GM18507 (cell line): ENCODE measurements at regions not wholly inside any gene's neighbourhood (a gene's known extent, or its start where the extent isn't known, plus 50 kb on each side); places are given as distances from the start of the nearest gene placed in this dataset.

Experiments used
- DNase-seq: peaks from one replicate; pipeline ENCODE4 v3.0.0; 2011; ENCODE audit warnings: low read depth; ENCODE audit not compliant: insufficient read length; ENCODE audit errors: extremely low spot score
- FAIRE-seq: peaks from 2 replicates; lab custom pipeline; 2011; peaks lifted over from hg19 to GRCh38; lab: Jason Lieb, UNC

GRCh38 chr2:216553482-216554240 is 55.0 kb downstream of the RPL37A start:
- DNase-seq (no peak), FAIRE-seq (no peak)

GRCh38 chr2:216554286-216554685 is 55.6 kb downstream of the RPL37A start:
- FAIRE-seq: peak; percentile 59

GRCh38 chr2:216554755-216555154 is 56.1 kb downstream of the RPL37A start:
- DNase-seq (no peak), FAIRE-seq (no peak)

More at GRCh38 chr2:216554286-216554685, 55.6 kb downstream of the RPL37A start:
- no peak for DNase-seq

GRCh38 chr2:216555274-216555673 is 56.6 kb downstream of the RPL37A start:
- FAIRE-seq: no peak
- DNase-seq: no peak

GRCh38 chr2:216556202-216556601 is 57.6 kb downstream of the RPL37A start:
- DNase-seq (no peak), FAIRE-seq (no peak)

GRCh38 chr2:216557413-216557812 is 58.8 kb downstream of the RPL37A start:
- DNase-seq: no peak

GRCh38 chr2:216557820-216558219 is 59.2 kb downstream of the RPL37A start:
- no peak for FAIRE-seq
- DNase-seq: no peak

More at GRCh38 chr2:216557413-216557812, 58.8 kb downstream of the RPL37A start:
- no peak for FAIRE-seq

- no peak for FAIRE-seq
- DNase-seq: no peak
Observed at GRCh38 chr2:216559625-216560156, 61.0 kb downstream of the RPL37A start.

GRCh38 chr2:216560838-216561270 is 62.2 kb downstream of the RPL37A start:
- DNase-seq (no peak), FAIRE-seq (no peak)

GRCh38 chr2:216562696-216563435 is 64.2 kb downstream of the RPL37A start:
- no peak for DNase-seq
- FAIRE-seq: no peak

- FAIRE-seq: no peak
- DNase-seq: no peak
Observed at GRCh38 chr2:216563646-216564045, 65.0 kb downstream of the RPL37A start.

- no peak for DNase-seq
- FAIRE-seq: no peak
Observed at GRCh38 chr2:216564611-216565010, 66.0 kb downstream of the RPL37A start.

- FAIRE-seq: peak; percentile 5
- no peak for DNase-seq
Observed at GRCh38 chr2:216565956-216566355, 67.3 kb upstream of the IGFBP2 start.

GRCh38 chr2:216568576-216568975 is 64.6 kb upstream of the IGFBP2 start:
- no peak for DNase-seq
- FAIRE-seq: no peak

- DNase-seq (no peak), FAIRE-seq (no peak)
Observed at GRCh38 chr2:216569765-216570164, 63.5 kb upstream of the IGFBP2 start.

GRCh38 chr2:216570357-216570756 is 62.9 kb upstream of the IGFBP2 start:
- DNase-seq: no peak
- FAIRE-seq: no peak

- DNase-seq (no peak), FAIRE-seq (no peak)
Observed at GRCh38 chr2:216571178-216571908, 61.9 kb upstream of the IGFBP2 start.

GRCh38 chr2:216571909-216572513 is 61.2 kb upstream of the IGFBP2 start:
- DNase-seq (no peak), FAIRE-seq (no peak)
